SK-N-SH (cell line): ENCODE measurements at regions not wholly inside any gene's neighbourhood (a gene's known extent, or its start where the extent isn't known, plus 50 kb on each side); places are given as distances from the start of the nearest gene placed in this dataset.

Experiments
- CTCF ChIA-PET: fragments of 300-600, 350-600 bp; formaldehyde crosslinking; extraction: SDS; loops from one replicate; lab custom pipeline; 2021; lab: Yijun Ruan, JAX
- POLR2A ChIA-PET: fragments of 350-600 bp; sonication (Branson Sonifier 250); formaldehyde crosslinking; extraction: SDS; loops from one replicate; lab custom pipeline; 2020; ENCODE audit warnings: antibody characterized with exemption, inconsistent platforms; lab: Yijun Ruan, JAX
- DNase-seq: peaks from one replicate; pipeline ENCODE4 v3.0.0; 2012
- H2AFZ ChIP-seq: fragments of 200-600 bp; sonication (generic); 2 replicates; pipeline ENCODE4 v1.8.1; 2016; ENCODE audit warnings: antibody characterized with exemption, mild to moderate bottlenecking, low read depth
- H3F3A ChIP-seq: fragments of 200-600 bp; sonication (generic); replicated peaks from 2 replicates; pipeline ENCODE3; 2016; ENCODE audit warnings: antibody characterized with exemption, mild to moderate bottlenecking; ENCODE audit not compliant: insufficient read depth
- H3K27ac ChIP-seq, 2 experiments: fragments of 200-500 bp in 1 of 2; fragments of 200-600 bp in 1 of 2; sonication (Bioruptor generic) in 1 of 2; sonication (generic), shearing (Covaris generic) in 1 of 2; 2 replicates each; pipeline versions ENCODE4 v1.5.1 to v1.6.1; 2014 to 2016; ENCODE audit warnings: low read depth in 2 of 2, inconsistent platforms in 1 of 2, low read length in 1 of 2, mild to moderate bottlenecking in 1 of 2, mixed read lengths in 1 of 2
- H3K27me3 ChIP-seq: fragments of 200-600 bp; sonication (generic), shearing (Covaris generic); 2 replicates; pipeline ENCODE4 v1.6.1; 2016; ENCODE audit warnings: mixed run types; ENCODE audit not compliant: insufficient read depth
- H3K36me3 ChIP-seq, 2 experiments: fragments of 200-500 bp in 1 of 2; fragments of 200-600 bp in 1 of 2; sonication (Bioruptor generic) in 1 of 2; sonication (generic) in 1 of 2; replicated peaks in 1 of 2; 2 replicates each; pipeline versions ENCODE3 to v1.5.1; 2014 to 2016; ENCODE audit warnings: low read length in 1 of 2, mild to moderate bottlenecking in 1 of 2; ENCODE audit not compliant: insufficient read depth in 2 of 2, control insufficient read depth in 1 of 2
- H3K4me1 ChIP-seq, 2 experiments: fragments of 200-500 bp in 1 of 2; fragments of 200-600 bp in 1 of 2; sonication (Bioruptor generic) in 1 of 2; sonication (generic), shearing (Covaris generic) in 1 of 2; 2 replicates each; pipeline versions ENCODE4 v1.5.1 to v1.6.1; 2014 to 2016; ENCODE audit warnings: low read depth in 1 of 2, low read length in 1 of 2, mixed run types in 1 of 2; ENCODE audit not compliant: insufficient read depth in 2 of 2, control insufficient read depth in 1 of 2
- H3K4me2 ChIP-seq: fragments of 200-600 bp; sonication (generic), shearing (Covaris generic); 2 replicates; pipeline ENCODE4 v1.6.1; 2017; ENCODE audit warnings: mixed run types
- H3K4me3 ChIP-seq, 2 experiments: fragments of 200-500 bp in 1 of 2; fragments of 200-600 bp in 1 of 2; sonication (Bioruptor generic) in 1 of 2; sonication (generic), shearing (Covaris generic) in 1 of 2; 2 replicates each; pipeline versions ENCODE4 v1.5.1 to v1.8.1; 2014 to 2016; ENCODE audit warnings: low read depth in 2 of 2, inconsistent platforms in 1 of 2, low read length in 1 of 2, mild to moderate bottlenecking in 1 of 2, mixed read lengths in 1 of 2, moderate library complexity in 1 of 2
- H3K79me2 ChIP-seq: fragments of 200-600 bp; sonication (generic); 2 replicates; pipeline ENCODE4 v1.8.1; 2017; ENCODE audit warnings: mild to moderate bottlenecking; ENCODE audit not compliant: insufficient read depth
- H3K9ac ChIP-seq: fragments of 200-600 bp; sonication (generic); 2 replicates; pipeline ENCODE4 v1.6.1; 2017; ENCODE audit warnings: mixed run types
- H3K9me2 ChIP-seq: fragments of 200-600 bp; sonication (generic); 2 replicates; pipeline ENCODE4 v1.6.1; 2017; ENCODE audit warnings: mixed run types
- H3K9me3 ChIP-seq: fragments of 200-600 bp; sonication (generic); 2 replicates; pipeline ENCODE4 v1.6.1; 2017; ENCODE audit warnings: mixed run types, mild to moderate bottlenecking, moderate library complexity
- H4K20me1 ChIP-seq: fragments of 200-600 bp; sonication (generic); 2 replicates; pipeline ENCODE4 v1.6.1; 2017; ENCODE audit warnings: mild to moderate bottlenecking, mixed run types; ENCODE audit not compliant: insufficient read depth
- EP300 ChIP-seq, 2 experiments: IDR thresholded peaks; 2 replicates each; pipeline versions ENCODE4 v1.4.0 to v1.6.1; 2012; ENCODE audit warnings: borderline replicate concordance in 1 of 2, low read depth in 1 of 2, low read length in 1 of 2
- EZH2phosphoT487 ChIP-seq: fragments of 200-600 bp; sonication (generic); IDR thresholded peaks from 2 replicates; pipeline ENCODE4 v1.6.1; 2017; ENCODE audit warnings: low read depth, mixed run types, mild to moderate bottlenecking, antibody characterized with exemption, moderate library complexity, borderline replicate concordance
- FOSL2 ChIP-seq: IDR thresholded peaks from 2 replicates; pipeline ENCODE4 v1.4.0; 2012; ENCODE audit warnings: low read depth, mild to moderate bottlenecking, moderate library complexity, borderline replicate concordance
- FOXJ3 ChIP-seq: sonication (generic); formaldehyde crosslinking; IDR thresholded peaks from 2 replicates; pipeline ENCODE4 v1.5.1; 2020; ENCODE audit warnings: mild to moderate bottlenecking, missing genetic modification reagents
- FOXM1 ChIP-seq: IDR thresholded peaks from 2 replicates; pipeline ENCODE4 v1.4.0; 2012; ENCODE audit warnings: low read depth, mild to moderate bottlenecking
- GABPA ChIP-seq: IDR thresholded peaks from 2 replicates; pipeline ENCODE4 v1.4.0; 2012; ENCODE audit warnings: low read depth, mild to moderate bottlenecking
- GATA2 ChIP-seq: sonication (generic); formaldehyde crosslinking; IDR thresholded peaks from 2 replicates; pipeline ENCODE4 v1.5.0; 2020; ENCODE audit warnings: mild to moderate bottlenecking, missing genetic modification reagents
- JUND ChIP-seq: IDR thresholded peaks from 2 replicates; pipeline ENCODE4 v1.4.0; 2012
- MAX ChIP-seq: IDR thresholded peaks from 2 replicates; pipeline ENCODE4 v1.4.0; 2012; ENCODE audit warnings: low read depth
- MXI1 ChIP-seq: IDR thresholded peaks from 2 replicates; pipeline ENCODE4 v1.6.1; 2012; ENCODE audit warnings: mild to moderate bottlenecking, low read depth, low read length, improper control_type of control experiment
- NFIC ChIP-seq: IDR thresholded peaks from 2 replicates; pipeline ENCODE4 v1.4.0; 2012; ENCODE audit warnings: borderline replicate concordance
- NRF1 ChIP-seq: IDR thresholded peaks from 2 replicates; pipeline ENCODE4 v1.6.1; 2012; ENCODE audit warnings: low read depth, mild to moderate bottlenecking, low read length
- POLR2AphosphoS5 ChIP-seq: IDR thresholded peaks from 2 replicates; pipeline ENCODE4 v1.6.1; 2012; ENCODE audit warnings: low read depth, low read length
- RCOR1 ChIP-seq: fragments of 150-350 bp; IDR thresholded peaks from 2 replicates; pipeline ENCODE4 v1.6.1; 2017; ENCODE audit warnings: antibody characterized with exemption, low read length
- RFX5 ChIP-seq: IDR thresholded peaks from 2 replicates; pipeline ENCODE4 v1.6.1; 2012; ENCODE audit warnings: mild to moderate bottlenecking, improper control_type of control experiment, low read length
- RXRA ChIP-seq: IDR thresholded peaks from 2 replicates; pipeline ENCODE4 v1.4.0; 2012; ENCODE audit warnings: low read depth, mild to moderate bottlenecking, borderline replicate concordance
- TAF1 ChIP-seq: IDR thresholded peaks from 2 replicates; pipeline ENCODE4 v1.6.1; 2012; ENCODE audit warnings: low read depth, mild to moderate bottlenecking, low read length, moderate library complexity, borderline replicate concordance
- TCF12 ChIP-seq: IDR thresholded peaks from 2 replicates; pipeline ENCODE4 v1.4.0; 2012
- TEAD4 ChIP-seq: IDR thresholded peaks from 2 replicates; pipeline ENCODE4 v1.4.0; 2012; ENCODE audit warnings: mild to moderate bottlenecking, borderline replicate concordance; ENCODE audit not compliant: insufficient read depth
- YY1 ChIP-seq: IDR thresholded peaks from 2 replicates; pipeline ENCODE4 v1.4.0; 2012; ENCODE audit warnings: low read depth, mild to moderate bottlenecking
- WGBS: methylation state at CpG from one replicate; pipeline ENCODE4 v1.1.6; 2017; ENCODE audit warnings: low lambda C conversion rate; 5-methylcytosine and 5-hydroxymethylcytosine counted together
- TF ChIP-seq, protein P1 (sequence below): IDR thresholded peaks from 2 replicates; pipeline ENCODE4; 2012
- TF ChIP-seq, protein P2 (sequence below): fragments of 150-350 bp; IDR thresholded peaks from 2 replicates; pipeline ENCODE4 v1.6.1; 2016; ENCODE audit warnings: mild to moderate bottlenecking, low read depth, low read length

DNA sequence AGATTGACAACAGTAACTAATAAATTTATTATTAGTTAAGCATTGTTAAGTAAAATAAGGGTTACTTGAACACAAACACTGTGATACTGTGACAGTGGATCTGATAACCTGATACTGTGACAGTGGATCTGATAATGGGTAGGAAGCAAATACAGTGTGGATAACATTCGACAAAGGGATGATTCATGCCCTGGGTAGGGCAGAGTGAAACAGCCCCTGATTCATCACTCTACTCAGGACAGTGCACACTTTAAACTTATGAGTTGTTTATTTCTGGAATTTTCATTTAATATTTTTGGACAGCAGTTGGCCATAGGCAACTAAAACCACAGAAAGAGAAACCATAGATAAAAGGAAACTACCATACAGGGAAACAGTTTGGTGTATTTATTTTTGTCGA, 60.8 kb upstream of the CTSC start:
- Histone ChIP-seq H3K9me3 (no peaks in the 10 kb centered on the region), H4K20me1 (no peaks in the 10 kb centered on the region), H3K79me2 (no peaks in the 10 kb centered on the region), H3K4me1 (no peaks in the 10 kb centered on the region; a peak in 1 of 4 replicates), H3K9ac (no peak overlapping the region), H3F3A (peaks cover 17% of the 10 kb centered on the region), H2AFZ (no peak overlapping the region), H3K36me3 (no peaks in the 10 kb centered on the region), H3K9me2 (no peaks in the 10 kb centered on the region), H3K27ac (peak overlapping the region in 1 of 2 experiments; percentile 65; a peak in 2 of 4 replicates), H3K27me3 (no peaks in the 10 kb centered on the region), H3K4me3 (no peak overlapping the region), H3K4me2 (peak overlapping the region; percentile 25; the same call in 1 of the 2 replicates)
- DNase-seq, result no peak
- TF ChIP-seq GATA2 (CRISPR knock-in tag), result no peak
- peak; percentile 89 for TF ChIP-seq TCF12
- no peak for TF ChIP-seq FOXJ3 (CRISPR knock-in tag)
- peak; percentile 96 for TF ChIP-seq JUND
- TF ChIP-seq FOXM1, result 0 out of 2 replicates have a peak, but pooled peaks have one; percentile 56
- no peak for TF ChIP-seq GABPA
- TF ChIP-seq POLR2AphosphoS5, result peak; percentile 65; the same call in 1 of the 2 replicates
- TF ChIP-seq RCOR1, result no peak
- TF ChIP-seq YY1, result no peak
- TF ChIP-seq, protein P1, sequence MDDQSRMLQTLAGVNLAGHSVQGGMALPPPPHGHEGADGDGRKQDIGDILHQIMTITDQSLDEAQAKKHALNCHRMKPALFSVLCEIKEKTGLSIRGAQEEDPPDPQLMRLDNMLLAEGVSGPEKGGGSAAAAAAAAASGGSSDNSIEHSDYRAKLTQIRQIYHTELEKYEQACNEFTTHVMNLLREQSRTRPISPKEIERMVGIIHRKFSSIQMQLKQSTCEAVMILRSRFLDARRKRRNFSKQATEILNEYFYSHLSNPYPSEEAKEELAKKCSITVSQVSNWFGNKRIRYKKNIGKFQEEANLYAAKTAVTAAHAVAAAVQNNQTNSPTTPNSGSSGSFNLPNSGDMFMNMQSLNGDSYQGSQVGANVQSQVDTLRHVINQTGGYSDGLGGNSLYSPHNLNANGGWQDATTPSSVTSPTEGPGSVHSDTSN, result peak; percentile 96
- TF ChIP-seq NFIC, result peak; percentile 43
- TF ChIP-seq, protein P2, sequence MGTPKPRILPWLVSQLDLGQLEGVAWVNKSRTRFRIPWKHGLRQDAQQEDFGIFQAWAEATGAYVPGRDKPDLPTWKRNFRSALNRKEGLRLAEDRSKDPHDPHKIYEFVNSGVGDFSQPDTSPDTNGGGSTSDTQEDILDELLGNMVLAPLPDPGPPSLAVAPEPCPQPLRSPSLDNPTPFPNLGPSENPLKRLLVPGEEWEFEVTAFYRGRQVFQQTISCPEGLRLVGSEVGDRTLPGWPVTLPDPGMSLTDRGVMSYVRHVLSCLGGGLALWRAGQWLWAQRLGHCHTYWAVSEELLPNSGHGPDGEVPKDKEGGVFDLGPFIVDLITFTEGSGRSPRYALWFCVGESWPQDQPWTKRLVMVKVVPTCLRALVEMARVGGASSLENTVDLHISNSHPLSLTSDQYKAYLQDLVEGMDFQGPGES, result no peak
- no peak for TF ChIP-seq EZH2phosphoT487
- TF ChIP-seq MXI1, result no peak
- TF ChIP-seq RXRA, result peak; percentile 63; the same call in 1 of the 2 replicates
- TF ChIP-seq FOSL2, result peak; percentile 94
- no peak for TF ChIP-seq TAF1
- TF ChIP-seq MAX, result peak; percentile 53; the same call in 1 of the 2 replicates
- peak; percentile 36; the same call in 1 of the 2 replicates for TF ChIP-seq TEAD4
- no peak for TF ChIP-seq RFX5
- peak; percentile 11 to 81; a peak in 3 of 4 replicates for TF ChIP-seq EP300 (IDR thresholded peaks at IDR 0.05; ENCODE audit: borderline replicate concordance in 1 of 2, low read depth in 1 of 2, low read length in 1 of 2)
- no peak for TF ChIP-seq NRF1
- POLR2A ChIA-PET, result no interaction called here
- WGBS, result 0% methylated on average over 2 of the region's 2 CpGs
- CTCF ChIA-PET, result no interaction called here
